ENCODE measurements at regions not wholly inside any gene's neighbourhood (a gene's known extent, or its start where the extent isn't known, plus 50 kb on each side); places are given as distances from the start of the nearest gene placed in this dataset.
A peak's percentile ranks its signal among the peaks of the same experiment; 100 is the strongest.

DNA sequence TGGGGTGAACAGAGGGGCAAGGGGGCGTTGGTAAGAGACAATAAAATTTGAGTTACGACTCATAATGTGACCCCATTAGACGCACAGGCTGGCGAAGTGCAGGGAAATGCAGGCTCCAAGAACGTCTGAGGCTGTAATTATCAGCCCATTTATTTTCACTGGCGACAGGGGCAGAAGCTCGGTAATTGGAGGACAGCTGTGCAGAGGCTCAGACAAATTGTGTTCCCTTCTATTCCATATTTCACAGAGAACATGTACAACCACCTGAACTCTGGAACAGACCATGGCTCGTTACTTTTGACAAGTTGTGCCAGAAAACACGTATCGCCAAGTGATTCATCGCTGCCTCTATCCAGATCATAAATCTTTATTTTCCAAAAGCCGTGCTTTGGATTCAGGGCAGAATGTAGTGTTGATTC is 137.3 kb upstream of the FRMD4A start:
- DNase-seq: peak; percentile 18

DNA sequence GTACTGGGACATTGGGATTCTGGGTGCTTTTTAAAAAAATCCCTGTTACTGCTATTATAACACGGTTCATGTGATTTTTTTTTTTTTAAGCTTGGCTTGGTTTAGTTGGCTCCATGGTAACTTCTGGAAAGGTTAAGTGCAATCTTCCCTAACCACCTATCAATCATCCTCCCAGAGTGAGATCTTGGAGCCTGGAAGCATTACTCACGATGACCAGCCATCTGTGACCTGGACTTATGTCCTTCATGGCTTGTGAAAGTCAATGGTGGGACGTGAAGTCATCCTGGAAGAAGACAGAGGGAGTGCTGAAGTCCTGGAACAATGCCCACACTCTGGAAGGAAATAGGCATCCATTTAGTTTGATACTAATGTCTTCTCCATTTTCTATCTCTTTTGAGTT is 135.5 kb upstream of the FRMD4A start:
- DNase-seq: peak; percentile 18

GRCh38 chr10:14460447-14460846 is 129.7 kb upstream of the FRMD4A start:
- no peak for DNase-seq

DNA sequence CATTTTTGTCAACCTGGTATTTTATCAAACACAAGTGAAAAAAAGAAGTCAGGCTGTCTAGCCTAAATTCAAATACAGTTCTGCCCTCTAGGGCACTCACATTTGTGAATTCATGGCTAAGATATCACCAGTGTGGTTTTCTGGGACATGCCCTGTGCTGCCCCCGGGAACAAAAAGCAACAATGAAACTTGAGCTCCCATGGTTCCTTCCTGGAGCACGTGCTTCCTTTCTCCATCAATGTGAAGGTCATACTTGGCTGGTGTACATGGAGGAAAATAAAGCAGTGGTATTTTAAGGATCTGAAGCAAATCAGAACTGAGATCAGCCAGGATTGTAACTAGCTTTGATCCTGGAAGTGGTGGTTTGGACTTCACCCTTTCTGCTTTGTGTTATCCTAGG is 128.9 kb upstream of the FRMD4A start:
- DNase-seq: no peak

DNA sequence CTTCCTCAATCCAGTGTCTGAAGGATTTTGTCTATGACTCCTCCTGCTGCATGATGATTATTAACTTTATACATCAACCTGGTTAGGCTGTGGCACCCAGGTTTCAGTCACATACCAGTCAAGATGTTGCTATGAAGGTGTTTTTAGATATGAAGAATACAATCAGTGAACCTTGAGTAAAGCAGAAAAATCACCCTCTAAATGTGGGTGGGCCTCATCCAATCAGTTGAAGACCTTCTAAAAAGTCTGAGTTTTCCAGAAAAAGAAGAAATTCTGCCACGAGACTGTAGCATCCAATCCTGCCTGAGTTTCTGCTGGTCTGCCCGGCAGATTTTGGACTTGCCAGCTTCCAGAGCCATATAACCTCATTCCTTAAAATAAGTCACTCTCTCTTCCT is 126.1 kb upstream of the FRMD4A start:
- no peak for DNase-seq

GRCh38 chr10:14456218-14456869 is 125.6 kb upstream of the FRMD4A start:
- no peak for DNase-seq

DNA sequence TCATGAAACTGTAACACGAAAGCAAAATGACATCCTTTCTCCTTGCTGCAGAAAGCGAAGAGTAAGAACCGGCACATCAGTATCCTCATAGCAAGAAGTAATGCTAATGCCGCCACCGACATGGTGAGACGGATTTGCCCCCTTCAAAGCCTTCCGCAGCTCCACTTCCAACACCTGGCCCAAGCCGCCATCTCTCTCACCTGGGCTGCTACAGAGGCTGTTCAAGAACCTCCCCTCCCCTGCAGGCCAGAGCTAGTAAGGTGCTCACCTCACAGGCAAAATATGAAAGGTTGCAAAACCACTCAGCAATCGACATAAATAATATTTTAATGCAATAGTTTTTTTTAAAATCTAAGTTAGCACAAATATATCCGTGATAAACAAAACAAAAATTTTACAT is 123.9 kb upstream of the FRMD4A start:
- DNase-seq: no peak

DNA sequence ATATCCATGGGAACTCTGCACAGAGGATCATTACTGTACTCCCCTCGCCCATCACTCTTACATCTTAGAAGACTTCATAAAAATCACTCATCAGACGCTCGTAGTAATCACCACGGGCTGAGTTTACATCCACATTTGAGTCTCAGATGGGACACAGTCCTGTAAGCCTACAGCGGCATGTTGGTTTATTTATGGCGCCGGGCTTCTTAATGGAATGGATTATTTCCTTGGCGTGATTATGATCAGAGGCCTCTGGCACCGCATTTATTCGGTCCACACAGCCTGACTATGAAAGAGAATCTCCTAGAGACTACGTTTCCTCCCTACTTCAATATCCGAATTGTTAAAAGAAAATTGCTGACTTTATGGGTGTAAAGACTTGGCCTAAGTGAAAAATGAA is 123.5 kb upstream of the FRMD4A start:
- DNase-seq: no peak

DNA sequence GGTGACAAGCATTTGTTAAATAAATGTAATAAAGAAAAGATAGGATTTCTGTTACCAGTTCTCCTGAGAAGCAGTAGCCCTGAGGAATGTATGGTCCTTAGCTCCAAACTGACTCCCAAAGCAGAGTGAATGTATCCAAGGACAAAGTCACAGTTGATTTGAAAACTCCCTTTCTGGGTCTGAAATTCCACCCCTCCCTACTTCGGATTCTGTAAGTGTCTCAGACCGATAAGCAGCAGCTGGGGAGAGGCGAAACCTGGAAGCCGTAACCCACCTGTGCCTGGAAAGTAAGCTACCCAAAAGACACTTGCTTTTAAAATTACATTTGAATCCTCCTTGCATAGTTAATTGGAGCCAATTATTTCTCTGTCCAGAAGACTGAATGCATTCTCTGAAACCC is 122.9 kb upstream of the FRMD4A start:
- DNase-seq: no peak

- no peak for DNase-seq
These were observed 120.6 kb upstream of the FRMD4A start for GRCh38 chr10:14451341-14451740.

DNA sequence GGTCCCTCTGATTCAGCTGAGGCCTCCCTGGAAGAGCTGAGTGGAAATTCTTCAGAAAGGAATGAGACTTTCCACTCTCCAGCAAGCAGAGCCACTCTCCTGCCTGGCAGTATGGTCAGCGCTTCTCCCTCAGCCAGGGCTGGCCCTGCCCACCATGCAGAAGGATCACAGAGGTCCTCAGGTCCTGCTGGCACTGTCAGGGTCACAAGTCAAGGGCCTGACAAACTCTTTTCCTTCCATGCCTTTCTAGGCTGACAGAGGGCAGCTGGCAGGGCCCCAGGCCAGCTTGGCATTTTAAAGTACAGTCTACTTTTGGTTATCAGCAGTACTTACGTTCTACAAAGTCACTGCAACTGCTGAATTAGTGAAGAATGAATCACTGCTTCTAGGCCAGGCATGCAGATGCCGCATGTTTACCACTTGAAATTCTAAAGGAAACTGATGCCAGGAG is 119.3 kb upstream of the FRMD4A start:
- DNase-seq: no peak

DNA sequence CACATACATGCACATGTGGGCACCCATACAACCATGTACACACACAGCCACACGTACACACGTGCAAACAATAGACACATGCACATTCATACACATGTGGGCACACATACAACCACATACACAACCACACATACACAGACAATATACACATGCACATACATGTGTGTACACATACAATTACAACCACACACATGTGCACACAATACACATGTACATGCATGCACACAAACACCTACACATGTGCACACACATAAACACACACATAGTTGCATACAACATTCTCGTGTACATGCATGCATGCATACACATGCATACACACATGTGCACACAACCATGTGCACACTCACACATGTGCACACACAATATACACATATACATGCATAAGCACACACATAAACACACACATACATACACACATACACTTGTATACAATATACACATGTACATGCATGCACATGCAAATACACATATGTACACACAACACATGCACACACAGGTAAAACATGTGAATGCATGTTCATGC is 118.6 kb upstream of the FRMD4A start:
- no peak for DNase-seq

DNA sequence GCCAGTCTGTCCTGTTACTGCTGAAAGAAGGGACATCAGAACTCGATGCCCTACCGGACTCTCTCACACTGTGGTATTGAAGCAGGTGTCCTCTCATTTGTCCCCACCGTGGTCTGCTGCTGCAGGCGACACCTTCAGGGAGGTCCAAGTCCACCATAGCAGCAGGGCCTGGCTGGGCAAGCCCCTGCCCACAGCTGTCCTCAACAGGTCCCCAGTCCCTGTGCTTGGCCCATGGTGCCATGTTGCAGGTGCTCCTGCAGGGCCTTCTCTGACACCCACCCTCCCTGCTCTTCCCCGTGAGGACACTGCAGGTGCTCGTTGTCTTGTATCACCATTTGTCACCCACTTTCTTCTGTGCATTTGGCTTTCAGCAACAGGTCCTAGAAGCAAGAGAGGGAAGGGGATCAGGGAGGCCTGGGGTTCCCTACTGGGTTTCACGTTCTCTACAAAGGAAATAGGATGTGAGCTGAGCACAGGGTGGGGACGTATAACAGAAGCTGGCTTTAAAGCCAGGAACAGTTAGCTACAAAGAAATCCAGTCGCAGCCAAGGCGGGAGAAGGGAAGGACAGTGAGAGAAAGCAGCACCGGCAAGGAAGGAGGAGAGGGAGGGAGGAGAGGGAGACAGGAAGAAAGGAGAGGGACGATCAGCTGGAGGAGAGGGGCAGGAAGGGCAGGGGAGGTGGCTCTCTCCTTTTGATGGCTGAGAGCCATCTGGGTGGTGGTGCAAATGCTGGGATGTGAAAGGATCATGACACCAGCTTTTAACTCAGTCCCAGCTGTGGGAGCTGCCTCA is 117.7 kb upstream of the FRMD4A start:
- DNase-seq: no peak

DNA sequence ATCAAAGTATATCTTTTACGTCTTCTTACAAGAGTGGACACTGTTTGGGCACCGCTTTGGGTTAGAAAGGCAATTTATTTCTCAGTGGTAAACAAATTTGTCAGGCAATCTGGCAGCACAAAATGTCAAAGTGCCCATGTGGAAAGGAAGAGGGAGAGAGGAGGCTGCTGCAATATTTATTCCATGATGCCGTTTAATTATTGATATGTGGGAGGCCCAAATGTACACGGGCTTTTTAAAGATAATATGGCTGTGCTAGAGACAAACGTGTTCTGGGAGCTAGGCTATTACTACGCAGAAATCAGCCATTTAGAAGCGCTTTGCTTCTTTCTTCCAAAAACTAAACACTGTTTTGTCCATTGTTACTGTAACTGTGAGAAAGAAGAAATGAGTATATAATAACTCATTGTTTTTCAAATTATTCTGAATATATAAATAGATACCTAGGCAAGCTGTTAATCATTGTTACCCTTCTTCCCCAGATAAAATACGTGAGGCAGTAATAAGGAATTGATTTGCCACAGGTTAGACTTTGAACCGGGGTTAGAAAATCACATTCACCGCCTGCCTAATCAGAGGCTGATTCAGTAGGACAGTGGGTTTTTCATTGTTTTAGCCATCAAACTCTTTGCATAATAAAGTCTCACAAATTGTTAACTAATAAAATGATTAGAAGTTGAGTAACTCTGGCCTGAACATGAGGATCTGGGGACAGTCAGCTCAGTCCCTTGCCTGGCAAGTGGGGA is 116.5 kb upstream of the FRMD4A start:
- no peak for DNase-seq

DNA sequence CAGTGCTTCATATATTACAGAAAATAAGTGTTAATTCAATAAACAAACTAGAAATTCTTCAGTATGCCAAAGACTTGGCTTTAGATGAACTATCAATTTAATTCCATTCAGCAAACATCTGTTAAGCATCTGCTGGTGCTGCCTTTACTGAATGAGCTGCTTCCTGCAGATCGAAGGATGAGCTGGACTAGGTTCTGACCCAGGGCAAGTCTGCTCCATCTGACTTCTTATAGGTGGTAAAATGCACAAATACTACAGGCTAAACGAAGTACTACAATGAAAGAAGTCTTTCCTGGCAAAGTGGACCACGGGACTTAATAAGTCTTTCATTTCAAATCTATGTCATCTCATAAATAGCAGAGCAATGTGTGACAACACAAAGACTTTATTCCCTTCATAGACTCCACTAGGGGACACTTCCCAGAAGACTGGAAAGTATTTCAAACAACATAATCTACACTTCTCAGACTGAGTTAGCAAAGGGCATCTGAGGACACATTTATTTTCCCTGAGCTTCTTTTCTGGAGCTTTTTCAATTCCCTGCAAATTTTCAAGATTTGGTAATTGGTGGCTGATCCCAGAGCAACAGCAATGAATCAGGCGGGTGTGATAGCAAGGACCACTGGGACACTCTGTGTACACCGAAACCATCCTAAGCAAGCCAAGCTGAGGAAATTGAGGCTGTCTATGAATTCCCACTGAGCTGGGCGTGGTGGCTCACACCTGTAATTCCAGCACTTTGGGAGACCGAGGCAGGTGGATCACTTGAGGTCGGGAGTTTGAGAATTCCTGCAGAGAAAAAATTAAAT is 108.9 kb upstream of the FRMD4A start:
- DNase-seq: no peak

DNA sequence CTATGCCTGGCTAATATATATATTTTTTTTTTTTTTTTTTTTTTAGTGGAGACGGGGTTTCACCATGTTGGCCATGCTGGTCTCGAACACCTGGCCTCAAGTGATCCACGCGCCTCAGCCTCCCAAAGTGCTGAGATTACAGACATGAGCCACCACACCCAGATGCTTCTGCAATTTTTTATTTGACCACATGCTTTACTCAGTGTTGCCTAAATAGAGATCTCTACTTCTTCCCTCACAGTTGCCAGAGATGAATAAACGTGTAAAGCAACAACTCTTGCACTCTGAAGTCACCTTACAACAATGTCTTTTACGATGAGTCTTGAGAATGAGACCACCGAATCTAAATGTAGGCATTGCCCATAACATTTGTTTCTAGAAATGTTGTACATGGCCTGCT is 107.9 kb upstream of the FRMD4A start:
- no peak for DNase-seq

DNA sequence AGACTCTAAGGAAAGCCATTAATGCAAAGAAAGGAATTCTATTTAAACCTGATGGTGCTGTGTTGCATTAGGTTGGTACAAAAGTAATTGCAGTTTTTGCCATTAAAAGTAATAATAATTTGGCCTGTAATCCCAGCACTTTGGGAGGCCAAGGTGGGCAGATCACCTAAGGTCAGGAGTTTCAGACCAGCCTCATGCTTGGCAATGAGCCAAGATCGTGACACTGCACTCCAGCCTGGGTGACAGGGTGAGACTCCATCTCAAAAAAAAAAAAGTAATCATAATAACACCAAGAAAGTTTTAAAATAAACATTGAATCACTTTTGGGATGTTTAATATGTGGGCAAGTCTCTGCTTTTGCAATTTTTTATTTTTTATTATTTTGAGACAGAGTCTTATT is 107.3 kb upstream of the FRMD4A start:
- DNase-seq: no peak

DNA sequence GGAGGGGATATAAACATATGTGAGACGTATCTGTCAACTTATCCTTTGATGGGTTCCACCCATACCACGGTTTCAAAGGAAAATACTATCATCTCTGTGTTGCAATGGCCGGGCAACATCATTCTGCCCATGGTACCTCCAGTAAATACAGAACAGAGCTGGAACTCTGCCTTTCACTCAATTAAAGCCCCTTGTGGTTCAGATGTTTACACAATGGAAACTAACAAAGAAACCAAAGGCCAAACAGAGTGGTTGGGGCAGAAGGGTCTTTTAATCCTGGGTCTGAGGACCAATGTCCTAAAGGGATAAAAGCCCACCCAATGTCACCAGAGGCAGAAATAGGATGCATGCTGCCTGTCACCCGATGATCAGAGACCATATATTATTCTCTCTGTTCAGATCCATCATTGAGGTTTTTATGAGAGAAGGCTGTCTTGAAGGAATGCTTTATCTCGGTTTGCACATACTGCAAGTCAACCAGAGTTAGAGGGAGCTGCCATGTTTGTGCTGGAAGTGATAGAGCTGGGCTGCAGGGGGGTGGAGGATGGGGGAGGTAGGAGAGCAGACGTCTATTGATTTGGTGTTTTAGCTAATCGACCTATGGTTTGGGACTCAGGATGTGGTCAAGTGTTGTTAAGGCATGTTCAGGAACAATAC is 105.4 kb upstream of the FRMD4A start:
- DNase-seq: no peak

GRCh38 chr10:14433147-14433546 is 102.4 kb upstream of the FRMD4A start:
- DNase-seq: no peak

DNA sequence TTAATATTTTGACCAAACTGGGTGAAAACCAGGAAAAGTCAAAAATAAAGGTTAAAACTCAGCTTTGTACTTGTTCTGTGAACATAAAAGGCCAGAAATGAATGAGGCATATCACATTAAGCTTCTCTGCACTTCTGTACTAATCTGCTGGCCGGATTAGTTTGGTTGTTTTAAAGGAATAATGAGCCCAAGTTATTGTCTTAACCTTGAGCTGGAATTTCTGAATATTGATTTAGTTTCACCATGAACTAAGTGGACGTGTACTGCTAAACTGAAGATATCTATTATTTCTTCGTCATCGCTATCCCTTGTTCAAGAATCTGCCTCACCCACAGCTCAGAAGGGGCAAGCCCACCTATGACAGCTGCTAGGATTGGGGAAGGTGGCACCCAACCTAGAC is 101.1 kb upstream of the FRMD4A start:
- no peak for DNase-seq

GRCh38 chr10:14429043-14429700 is 98.4 kb upstream of the FRMD4A start:
- no peak for DNase-seq

DNA sequence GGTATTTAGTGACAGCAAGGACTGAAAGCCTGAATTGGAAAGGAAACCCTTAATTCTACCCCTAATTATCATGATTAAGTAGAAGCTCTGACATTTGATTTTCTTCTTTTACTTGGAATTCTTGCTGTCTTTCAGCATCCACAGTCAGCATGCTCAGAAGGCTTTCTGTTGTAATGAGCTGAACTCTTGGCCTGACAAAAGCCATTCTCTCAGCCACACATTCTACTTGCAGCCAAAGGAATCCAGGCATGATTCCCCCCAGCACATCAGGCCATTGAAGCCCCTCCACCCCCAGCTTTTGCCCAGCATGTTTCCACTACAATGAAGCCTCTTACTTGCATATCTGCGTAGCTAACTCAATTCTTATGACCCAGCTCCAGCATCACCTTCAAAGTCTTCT is 94.3 kb upstream of the FRMD4A start:
- no peak for DNase-seq
